GM18499 (cell line): ENCODE measurements at regions not wholly inside any gene's neighbourhood (a gene's known extent, or its start where the extent isn't known, plus 50 kb on each side); places are given as distances from the start of the nearest gene placed in this dataset.
"Not testable (repeated sequence)": the region's sequence is repeated elsewhere in the genome, so short reads cannot be mapped to it uniquely, and the experiment has no call there.

Source experiments
- ATAC-seq: cut with Tn5 transposase; IDR thresholded peaks from one replicate; pipeline ENCODE4 v1.9.1; 2021; ENCODE audit warnings: moderate number of reproducible peaks; ENCODE audit not compliant: insufficient read depth, unreplicated experiment

DNA sequence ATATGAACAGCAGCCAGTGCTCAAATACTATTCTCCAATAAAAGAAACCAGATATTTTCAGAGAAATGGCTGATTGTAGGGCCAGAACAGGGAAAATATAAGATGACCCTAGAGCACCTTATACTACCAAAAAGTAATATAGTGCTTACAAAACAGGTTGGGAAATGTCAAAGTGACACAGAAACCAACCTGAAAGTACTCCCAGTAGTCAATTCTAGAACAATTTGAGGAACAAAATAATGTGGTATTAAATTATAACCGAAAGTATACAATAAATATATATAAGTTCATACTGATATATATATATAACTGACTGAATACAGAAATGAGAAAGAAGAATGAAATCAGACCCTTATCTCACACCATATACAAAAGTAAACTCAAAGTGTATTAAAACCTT lies 657.2 kb upstream of the PHF14 start:
- no peak for ATAC-seq

DNA sequence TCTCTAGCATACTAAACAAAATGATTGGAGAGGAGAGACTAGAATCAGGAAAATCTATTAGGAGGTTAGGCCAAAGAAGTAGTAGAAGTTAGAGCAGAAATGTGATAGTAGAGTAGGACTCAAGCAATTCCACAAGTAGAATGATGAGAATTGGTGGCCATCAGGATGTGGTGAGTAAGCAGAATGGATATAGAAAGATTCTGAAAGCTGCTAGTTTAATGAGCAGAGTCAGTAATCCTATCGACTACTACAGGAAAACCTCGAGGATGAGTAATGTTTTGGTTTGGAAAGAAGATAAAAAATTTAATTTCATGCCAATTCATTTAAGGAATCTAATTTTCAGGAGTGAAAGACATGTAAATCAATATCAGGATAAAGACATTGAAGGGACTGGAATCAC lies 648.3 kb upstream of the PHF14 start:
- ATAC-seq, result no peak

GRCh38 chr7:10343108-10343507 lies 630.6 kb upstream of the PHF14 start:
- ATAC-seq, result no peak

DNA sequence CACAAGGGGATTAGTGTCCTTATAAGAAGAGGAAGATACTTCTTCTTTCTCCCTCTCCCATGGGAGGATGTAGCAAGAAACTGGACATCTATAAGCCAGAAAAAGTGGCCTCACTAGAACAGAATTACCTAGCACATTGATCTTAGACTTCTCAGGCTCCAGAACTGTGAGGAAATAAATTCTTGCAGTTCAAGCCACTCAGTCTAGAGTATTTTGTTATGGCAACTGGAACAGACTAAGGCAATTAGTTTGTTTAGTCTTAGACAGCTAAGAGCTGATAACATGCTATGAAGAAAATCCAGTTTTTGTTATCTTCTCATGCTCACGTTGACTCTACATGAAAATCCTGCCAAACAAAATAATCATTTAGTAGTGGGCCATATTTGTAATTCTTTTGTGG lies 627.6 kb upstream of the PHF14 start:
- ATAC-seq, result no peak

- ATAC-seq, result no peak
Measured at GRCh38 chr7:10355816-10356215, 617.9 kb upstream of the PHF14 start.

GRCh38 chr7:10360050-10360449 lies 613.6 kb upstream of the PHF14 start:
- no peak for ATAC-seq

GRCh38 chr7:10401793-10402192 lies 571.9 kb upstream of the PHF14 start:
- ATAC-seq, result no peak

DNA sequence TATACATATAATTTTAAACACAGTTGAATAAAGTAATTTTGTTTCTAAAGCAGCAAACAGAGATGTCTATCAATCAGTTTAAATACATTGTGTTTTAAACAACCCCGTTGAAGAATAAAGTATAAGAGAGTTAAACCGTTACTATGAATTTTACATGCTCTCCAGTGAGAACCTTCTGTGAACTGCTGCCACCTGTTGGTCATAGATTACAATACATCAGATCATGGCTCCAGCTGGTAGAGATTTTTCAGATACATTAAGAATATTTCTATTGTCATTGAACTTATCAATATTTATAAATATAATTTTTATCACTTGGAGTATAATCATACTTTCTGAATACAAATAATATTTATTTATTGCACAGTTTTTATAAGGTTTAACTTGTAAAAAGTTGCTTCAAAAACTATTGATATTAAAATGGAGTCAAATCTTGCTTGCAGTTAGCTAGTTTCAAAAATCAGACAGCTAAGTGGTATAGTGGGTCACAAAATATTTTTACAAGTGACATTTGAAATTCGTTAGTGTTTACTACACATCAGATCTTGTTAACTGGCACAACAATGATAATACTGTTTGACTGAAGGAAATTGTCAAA lies 561.2 kb upstream of the PHF14 start:
- ATAC-seq, result peak; percentile 79

DNA sequence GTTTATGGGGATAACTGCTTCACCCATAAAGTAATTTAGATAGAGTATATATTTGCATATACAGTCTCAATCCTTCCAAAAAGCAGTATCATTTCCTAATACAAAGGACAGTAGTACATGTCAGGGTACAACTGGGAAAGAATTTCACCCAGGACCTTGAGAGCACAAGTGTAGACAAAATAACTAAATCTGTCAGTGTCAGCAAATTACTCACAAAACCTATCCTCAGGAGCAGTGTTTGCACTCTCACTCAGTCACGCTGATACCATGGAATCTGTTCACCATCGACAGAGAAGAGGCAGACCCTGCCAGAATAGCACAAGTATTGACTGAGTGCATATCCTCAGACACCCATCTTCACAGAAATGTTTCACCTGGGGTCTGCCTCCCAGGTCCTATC lies 554.7 kb upstream of the PHF14 start:
- no peak for ATAC-seq

DNA sequence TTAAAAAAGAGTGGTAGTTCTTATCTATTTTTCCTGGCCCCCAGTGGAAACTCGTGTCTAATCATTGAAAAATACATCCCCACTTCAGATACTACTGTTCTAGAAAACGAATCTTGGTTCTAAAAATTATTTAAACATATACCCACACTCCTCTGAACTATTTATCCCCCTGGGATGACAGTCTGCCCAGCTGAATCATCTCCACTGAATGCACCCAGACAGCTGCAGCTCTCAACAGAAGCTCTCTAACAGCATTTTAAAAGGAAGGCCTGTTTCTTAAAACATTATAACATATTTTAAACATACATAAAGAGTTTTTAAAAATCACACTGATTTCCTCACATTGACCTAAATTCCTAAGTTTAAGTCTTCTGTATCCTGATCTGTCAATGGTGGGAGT lies 544.6 kb upstream of the PHF14 start:
- no peak for ATAC-seq

DNA sequence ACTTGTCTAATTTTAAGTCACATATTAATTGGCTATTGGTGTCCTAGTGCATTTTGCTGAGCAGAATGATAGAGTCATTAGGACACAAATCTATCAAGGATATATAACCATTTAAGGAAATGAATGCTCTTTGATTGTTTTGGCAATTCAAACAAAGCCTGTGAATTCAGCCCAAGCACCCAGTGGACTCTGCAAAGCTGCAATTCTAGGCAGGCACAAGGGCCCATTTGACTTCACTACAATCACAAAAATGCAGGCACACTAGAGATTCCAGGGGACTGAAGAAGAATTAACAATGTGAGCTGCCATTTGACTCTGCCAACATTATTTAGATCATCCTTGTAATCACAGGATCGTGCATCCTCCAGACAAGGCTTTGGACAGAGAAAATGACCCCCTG lies 544.2 kb upstream of the PHF14 start:
- no peak for ATAC-seq

GRCh38 chr7:10436302-10436701 lies 537.4 kb upstream of the PHF14 start:
- no peak for ATAC-seq

DNA sequence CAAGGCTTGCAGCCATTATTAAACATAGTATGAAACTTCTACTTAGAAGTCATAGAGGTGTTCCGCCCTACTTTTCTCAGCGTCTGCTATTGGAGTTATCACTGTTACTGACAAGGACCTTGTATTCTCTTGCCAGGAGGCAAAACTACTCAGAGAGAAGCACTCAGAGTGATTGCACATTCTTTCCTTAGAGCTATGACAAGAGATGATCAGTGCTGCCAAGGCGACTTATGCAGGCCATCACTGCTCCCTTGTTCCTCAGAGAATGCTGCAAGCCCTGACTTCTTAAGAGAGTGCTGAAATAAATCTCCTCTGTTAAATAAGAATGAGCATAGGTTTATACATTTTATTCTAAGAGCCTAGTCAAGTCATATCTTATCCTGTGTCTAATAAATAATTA lies 534.6 kb upstream of the PHF14 start:
- no peak for ATAC-seq

GRCh38 chr7:10455936-10456335 lies 517.7 kb upstream of the PHF14 start:
- ATAC-seq, result no peak

DNA sequence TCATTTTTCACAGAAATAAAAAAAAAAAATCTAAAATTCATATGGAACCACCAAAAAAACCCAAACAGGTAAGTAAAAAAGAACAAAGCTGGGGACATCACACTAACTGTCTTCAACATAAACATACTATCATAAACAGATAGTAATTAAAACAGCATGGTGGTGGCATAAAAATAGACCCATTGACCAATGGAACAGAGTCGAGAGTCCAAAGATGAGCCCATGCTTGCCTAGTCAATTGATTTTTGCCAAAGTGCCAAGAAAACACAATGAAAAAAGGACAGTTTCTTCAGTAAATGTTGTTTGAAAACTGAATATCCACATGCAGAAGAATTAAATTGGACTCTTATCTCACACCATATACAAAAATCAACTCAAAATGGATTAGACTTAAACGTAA lies 513.2 kb upstream of the PHF14 start:
- ATAC-seq, result no peak

DNA sequence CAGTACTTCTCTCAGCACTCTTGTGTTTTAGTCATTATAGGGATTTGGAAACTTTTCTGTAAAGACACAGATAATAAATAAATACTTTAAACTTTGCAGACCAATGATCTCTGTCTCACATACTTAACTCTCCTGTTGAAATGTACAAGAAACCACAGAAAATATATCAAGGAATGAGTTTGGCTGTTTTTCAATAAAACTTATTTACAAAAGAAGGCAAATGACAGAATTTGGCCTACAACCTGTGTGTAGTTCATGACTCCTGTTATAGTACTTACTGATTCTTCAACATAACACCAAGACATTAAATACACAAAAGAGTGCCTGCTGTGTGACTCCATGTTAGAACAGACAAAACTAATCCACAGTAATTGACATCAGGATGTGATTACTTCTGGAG lies 510.0 kb upstream of the PHF14 start:
- no peak for ATAC-seq

- ATAC-seq, result not testable (repeated sequence)
Measured at GRCh38 chr7:10465536-10465935, 508.1 kb upstream of the PHF14 start.

- ATAC-seq, result no peak
Measured at GRCh38 chr7:10468908-10469307, 504.8 kb upstream of the PHF14 start.

DNA sequence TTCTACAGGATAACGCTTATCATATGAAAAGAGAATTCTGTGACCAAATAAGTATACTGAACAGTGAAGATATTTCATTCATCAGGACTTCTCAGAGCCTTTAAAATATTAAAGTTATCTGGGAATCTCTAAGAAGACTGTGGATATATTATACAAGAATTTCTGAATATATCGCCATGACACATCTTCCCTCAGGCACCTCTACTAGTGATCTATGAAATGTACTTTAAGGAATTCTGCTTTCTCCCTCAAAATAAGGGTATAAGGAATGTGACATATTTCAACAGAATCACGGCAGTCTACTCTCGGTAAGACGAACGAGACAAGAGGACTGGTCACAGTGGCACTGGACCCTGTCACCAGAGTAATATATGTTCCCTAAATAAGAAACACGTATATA lies 504.2 kb upstream of the PHF14 start:
- no peak for ATAC-seq

DNA sequence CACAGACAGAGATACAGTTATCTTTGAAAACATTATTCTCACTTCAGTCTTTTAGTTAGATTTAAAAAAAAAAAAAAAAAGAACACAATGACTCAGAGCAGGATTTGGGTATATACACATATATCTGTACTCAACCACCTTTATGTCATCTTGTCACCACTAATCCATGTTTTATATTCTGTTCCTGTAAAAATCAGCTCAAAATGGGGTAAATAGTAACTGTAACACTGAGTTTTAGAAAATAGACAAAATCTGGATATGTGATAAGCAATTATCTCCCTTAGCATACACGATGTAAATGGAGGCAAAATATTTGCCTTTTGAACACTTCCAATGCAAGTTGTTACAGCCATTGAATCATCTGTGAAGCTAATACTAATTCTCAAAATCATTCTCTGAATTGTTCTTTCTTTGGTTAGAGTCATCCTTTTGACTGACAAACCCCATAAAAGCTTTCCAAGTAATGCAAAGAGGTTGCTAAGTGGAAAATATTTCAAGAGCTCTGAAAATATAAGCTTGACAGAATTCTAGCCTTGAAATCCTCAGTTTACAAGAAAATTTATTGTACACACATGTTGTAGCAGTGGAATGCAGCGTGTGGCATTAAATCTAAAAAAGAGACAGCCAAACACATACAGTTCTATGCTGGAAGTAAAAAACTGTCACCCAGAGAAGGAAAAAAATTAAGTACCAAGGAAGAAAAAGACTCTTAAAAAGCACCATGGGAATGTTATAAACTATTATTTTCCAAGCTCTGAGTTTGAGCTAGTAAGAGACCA lies 502.2 kb upstream of the PHF14 start:
- no peak for ATAC-seq

- no peak for ATAC-seq
Measured at GRCh38 chr7:10472115-10472514, 501.6 kb upstream of the PHF14 start.

- ATAC-seq, result no peak
Measured at GRCh38 chr7:10473569-10473968, 500.1 kb upstream of the PHF14 start.
